Activated CD8-positive, alpha-beta memory T cell treated with anti-CD3 and anti-CD28 coated beads for 48 hours (primary cell): ENCODE measurements at regions not wholly inside any gene's neighbourhood (a gene's known extent, or its start where the extent isn't known, plus 50 kb on each side); places are given as distances from the start of the nearest gene placed in this dataset.
A peak's percentile ranks its signal among the peaks of the same experiment; 100 is the strongest.

Source experiments
- DNase-seq, 3 experiments: peaks; one replicate each; pipeline ENCODE4 v3.0.0-alpha.2; 2020; ENCODE audit warnings: low read depth in 2 of 3, low spot score in 2 of 3

- DNase-seq = no peak
Measured at GRCh38 chr1:227451057-227451456, 112.3 kb upstream of the ZNF678 start.

- no peak for DNase-seq
Measured at GRCh38 chr1:227450489-227450888, 112.9 kb upstream of the ZNF678 start.

- no peak for DNase-seq
Measured at GRCh38 chr1:227449741-227450441, 113.5 kb upstream of the ZNF678 start.

DNA sequence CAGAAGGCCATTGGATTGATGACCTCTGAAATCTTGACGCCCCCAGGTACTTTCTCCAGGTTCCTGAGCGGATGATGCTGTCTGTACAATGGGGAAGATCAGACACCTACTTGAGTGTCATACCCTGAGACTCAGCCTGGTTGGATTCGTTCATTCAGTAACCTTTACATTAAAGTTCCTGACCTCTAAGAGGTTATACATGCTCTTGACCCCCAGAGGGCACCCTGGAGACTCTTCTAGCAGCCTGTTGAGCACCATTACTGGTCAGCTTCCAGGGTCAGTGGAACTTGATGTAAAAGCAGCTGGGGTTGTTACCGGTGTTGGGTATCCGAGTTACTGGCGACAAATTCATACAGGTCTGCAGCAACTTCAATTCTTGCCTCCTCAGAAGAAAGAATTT lies 114.3 kb upstream of the ZNF678 start:
- peak in 1 of 3 experiments; percentile 3 for DNase-seq

- no peak for DNase-seq
Measured at GRCh38 chr1:227447531-227447990, 115.8 kb upstream of the ZNF678 start.

DNA sequence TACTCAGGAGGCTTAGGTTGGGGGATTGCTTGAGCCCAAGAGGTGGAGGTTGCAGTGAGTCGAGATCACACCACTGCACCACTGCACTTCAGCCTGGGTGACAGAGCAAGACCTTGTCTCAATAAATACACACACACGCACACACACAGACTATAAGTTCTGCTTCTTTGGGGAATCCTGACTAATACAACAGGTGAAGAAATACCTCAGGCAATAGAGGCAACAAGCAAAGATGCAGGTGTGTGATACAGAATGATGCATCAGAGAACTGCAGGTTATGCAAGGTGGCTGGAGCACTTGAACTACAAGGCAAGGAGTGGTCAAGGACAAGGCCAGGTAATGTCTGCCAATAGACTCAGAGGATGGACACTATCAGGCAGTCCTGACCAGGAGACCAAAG lies 117.6 kb upstream of the ZNF678 start:
- DNase-seq = no peak

DNA sequence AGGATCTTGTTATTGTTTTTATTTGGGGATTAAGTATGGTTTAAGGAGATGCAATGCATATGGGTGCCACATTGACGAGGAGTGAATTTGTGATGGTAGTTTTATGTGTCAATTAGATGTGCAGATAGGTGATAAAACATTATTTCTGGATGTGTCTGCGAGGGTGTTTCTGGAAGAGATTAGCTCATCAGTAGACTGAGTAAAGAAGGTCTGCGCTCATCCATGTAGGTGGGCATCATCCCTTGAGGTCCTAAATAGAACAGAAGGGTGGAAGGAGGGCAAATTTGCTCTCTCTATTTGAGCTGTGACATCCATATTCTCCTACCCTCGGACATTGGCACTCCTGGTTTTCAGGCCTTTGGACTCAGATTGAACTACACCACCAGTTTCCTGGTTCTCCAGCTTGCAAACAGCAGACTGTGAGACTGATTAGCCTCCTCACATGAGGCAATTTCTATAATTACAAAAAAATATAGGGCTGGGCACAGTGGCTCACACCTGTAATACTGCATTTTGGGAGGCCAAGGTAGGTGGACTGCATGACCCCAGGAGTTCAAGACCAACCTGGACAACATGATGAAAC lies 118.2 kb upstream of the ZNF678 start:
- no peak for DNase-seq

- DNase-seq = no peak
Measured at GRCh38 chr1:227440182-227440581, 121.9 kb upstream of the CDC42BPA start.

GRCh38 chr1:227437495-227438008 lies 119.3 kb upstream of the CDC42BPA start:
- DNase-seq = no peak

GRCh38 chr1:227434808-227435444 lies 116.6 kb upstream of the CDC42BPA start:
- no peak for DNase-seq

DNA sequence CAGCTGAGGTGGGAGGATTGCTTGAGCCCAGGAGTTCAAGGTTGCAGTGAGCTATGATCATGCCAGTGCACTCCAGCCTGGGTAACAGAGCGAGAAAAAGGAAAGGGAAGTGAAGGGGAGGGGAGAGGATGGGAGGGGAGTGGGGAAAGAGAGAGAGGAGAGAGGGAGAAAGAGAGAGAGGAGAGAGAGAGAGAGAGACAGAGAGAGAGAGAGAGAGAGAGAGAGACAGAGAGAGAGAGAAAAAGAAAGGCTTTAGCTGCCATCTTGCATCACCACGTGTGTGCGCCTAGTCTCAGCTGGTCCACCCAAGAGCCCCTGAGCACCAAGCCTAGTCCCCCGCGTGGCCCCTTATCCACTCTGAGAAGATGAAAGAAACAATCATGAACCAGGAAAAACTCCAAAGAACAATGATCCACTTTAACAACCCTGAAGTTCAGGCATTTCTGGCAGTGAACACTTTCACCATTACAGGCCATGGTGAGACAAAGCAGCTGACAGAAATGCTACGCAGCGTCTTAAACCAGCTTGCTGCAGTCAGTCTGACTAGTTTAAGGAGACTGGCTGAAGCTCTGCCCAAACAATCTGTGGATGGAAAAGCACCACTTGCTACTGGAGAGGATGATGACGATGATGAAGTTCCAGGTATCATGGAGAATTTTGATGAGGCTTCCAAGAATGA lies 115.5 kb upstream of the CDC42BPA start:
- DNase-seq = no peak

GRCh38 chr1:227432981-227433380 lies 114.7 kb upstream of the CDC42BPA start:
- no peak for DNase-seq

DNA sequence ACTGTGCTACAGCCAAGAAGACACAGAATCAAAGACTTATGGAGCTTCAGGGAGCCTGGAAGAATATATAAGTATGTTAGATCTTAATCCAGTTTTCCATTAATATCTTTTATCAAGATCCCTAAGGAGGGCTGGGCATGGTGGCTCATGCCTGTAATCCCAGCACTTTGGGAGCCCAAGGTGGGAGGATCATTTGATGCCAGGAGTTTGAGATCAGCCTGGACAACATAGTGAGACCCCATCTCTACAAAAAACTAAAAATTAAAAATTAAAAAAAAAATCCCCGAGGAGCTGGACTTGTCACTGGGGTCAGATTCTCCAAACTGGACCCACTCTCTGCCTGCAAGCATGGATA lies 113.9 kb upstream of the CDC42BPA start:
- no peak for DNase-seq

- no peak for DNase-seq
Measured at GRCh38 chr1:227429447-227430359, 111.4 kb upstream of the CDC42BPA start.

DNA sequence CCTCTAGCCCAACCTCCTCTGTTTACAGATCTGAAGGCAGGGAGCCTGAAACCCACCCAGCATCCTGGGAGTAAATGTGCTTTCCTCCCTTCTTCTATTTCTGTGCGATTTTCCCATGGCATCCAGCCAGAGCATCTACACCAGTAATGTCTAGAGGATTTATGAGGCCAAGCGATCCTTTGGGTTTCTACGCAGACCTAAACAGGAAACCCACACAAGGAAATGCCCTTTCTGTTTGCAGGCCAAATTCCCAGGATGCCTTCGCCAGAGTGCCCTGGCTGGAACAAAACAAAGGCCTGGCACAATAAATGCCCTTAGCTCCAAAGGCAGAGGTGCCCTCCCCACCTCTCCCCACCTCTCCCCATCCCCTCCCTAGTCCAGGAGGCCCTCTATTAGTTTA lies 110.5 kb upstream of the CDC42BPA start:
- DNase-seq = no peak

DNA sequence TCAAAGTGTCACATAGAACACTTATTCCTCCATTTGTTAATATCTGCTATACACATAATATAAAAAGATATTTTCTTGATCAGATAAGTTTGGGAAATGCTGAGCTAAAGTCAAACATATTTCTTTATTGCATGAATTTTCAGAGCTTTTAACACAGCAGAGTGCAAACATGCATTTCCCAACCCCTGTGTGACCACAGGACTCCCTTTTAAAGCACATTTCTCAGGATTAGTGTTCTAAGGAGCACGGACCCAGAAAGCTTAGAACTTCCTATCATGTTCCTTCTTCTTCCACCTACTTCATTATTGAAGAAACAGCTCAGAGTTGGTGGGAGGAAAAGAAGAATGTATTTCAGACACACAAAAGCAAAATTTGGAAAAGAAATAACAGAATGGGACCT lies 109.1 kb upstream of the CDC42BPA start:
- DNase-seq = no peak

DNA sequence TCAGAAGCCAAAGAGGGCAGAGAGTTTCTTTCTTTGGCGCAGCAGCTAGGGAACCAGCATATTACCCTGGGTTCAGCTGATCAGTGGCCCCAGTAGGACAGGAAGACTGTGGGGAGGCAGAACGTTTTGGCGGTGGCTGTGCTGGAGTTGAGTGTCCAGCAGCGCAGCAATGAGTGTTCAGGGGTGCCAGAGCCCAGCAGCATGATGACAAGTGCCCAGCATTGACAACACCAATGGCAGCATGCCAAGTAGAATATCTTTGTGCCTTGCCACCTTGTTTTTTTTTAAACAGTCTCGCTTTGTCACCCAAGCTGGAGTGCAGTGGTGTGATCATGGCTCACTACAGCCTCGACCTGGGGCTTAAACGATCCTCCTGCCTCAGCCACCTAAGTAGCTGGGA lies 106.7 kb upstream of the CDC42BPA start:
- DNase-seq = no peak

GRCh38 chr1:227424159-227424680 lies 105.9 kb upstream of the CDC42BPA start:
- DNase-seq = no peak

GRCh38 chr1:227422581-227422980 lies 104.3 kb upstream of the CDC42BPA start:
- DNase-seq = no peak

DNA sequence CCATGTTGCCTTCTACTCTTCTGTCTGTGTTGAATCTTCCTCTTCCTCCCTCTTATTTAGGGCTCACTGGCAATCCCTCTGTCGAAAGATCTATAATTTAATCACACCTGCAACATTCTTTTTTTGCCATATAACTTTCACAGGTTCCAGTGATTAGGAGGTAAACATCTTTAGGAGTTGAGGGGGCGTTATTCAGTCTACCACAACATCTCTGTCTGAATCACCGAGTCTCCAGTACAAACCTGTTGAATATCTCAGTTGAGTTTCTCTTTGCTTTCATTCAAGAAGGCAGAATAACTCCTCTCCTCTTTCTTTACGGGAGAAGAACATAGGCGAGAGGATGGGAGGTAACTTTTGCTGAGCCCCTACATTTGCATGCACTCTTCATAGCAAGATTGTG lies 101.9 kb upstream of the CDC42BPA start:
- no peak for DNase-seq
